HT-29 (cell line): ENCODE measurements at regions not wholly inside any gene's neighbourhood (a gene's known extent, or its start where the extent isn't known, plus 50 kb on each side); places are given as distances from the start of the nearest gene placed in this dataset.

Experiments
- DNase-seq: peaks from one replicate; pipeline ENCODE4 v3.0.0-alpha.2; 2015; ENCODE audit warnings: low spot score

GRCh38 chr3:177429771-177430170, 232.5 kb upstream of the TBL1XR1 start:
- DNase-seq = no peak

- DNase-seq = no peak
Observed at GRCh38 chr3:177430653-177431052, 233.4 kb upstream of the TBL1XR1 start.

DNA sequence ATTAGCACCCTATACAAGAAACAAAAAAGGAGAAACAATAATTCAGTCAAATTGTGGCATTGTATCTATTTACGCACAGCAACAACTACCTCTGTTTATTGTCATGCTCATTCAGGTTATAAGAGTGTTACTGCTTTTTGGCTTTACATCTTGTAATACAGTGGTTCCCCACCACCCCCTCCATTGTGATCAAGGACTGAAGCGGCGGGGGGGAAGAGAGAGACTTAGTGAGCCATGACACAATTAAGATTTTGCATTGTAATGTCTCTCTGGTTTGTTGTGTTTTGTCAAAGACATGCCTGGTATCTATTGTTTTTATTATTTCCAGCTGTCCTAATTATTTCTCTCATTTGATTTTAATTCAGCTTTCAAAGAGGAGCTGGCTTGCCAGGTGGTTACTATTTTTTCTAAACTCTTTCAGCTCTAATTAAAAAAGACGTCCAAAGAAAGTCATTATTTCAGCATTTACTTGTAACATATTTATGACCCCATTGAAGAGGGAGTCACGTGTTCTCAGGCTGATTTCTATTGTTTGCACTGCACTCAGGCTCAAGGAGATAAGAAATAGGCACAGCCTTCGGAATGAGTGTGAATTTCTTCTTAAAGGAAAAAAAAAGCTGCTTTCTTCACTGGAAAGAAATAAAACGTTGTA, 234.4 kb upstream of the TBL1XR1 start:
- peak; percentile 44 for DNase-seq

- no peak for DNase-seq
Observed at GRCh38 chr3:177435301-177435700, 238.0 kb upstream of the TBL1XR1 start.

- DNase-seq = no peak
Observed at GRCh38 chr3:177437513-177438337, 240.4 kb upstream of the TBL1XR1 start.

DNA sequence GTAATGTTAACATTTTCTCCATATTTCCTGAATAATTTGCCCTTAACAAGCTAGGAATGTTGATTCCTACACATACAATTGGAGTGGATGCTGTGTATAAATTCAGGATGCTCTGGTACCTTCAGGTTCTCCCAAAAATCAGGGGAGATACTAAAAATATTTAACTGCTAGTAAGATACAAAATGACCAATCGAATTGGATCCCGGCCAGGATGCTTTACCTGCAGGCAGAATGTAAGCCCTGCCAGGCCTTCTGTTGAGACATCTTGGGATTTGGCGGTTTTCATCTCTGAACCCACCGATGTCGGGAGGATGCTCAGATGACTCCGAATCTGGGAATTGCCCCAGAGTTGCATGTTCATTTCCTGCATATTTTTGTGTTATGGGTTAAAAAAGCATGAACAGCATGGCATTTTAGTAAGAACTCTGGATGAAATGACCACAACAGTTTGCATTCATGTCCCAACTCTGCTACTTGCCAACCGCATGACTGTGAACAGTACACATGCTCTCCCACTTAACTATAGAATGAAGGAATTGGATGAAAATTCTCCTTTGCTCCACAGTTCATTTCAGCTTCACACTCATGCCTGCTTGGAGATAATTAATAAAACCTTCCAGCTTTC, 241.4 kb upstream of the TBL1XR1 start:
- DNase-seq = no peak

- DNase-seq = no peak
Observed at GRCh38 chr3:177439694-177440269, 242.5 kb upstream of the TBL1XR1 start.

DNA sequence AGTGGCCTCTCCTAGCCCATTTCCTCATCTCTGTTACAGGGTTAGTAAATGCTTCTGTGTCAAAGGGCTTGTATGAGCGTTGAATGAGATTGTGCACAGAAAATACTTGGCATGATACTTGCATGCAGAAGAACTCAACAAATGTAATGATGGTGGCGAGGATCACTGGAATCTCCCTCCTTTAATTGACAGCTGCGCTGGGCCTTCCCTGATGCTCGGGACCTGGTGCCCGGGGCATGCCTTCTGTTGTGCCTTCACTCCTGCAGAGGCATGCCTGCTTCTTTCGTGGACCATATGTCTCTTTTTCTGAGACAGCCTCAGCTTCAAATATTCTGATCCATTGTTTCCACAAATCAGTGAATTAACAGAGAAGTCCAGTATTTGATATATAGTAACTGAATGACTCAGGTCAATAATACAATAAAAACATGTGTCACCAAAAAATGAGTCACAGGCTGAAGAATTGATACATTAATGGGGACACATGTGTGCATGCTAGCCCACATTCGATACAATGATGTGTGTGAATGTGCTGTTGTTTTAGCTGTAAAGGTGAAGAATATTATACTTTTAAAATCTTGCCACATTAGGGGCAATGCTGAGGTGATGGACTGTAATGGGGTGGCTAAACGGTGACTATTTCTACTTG, 243.3 kb upstream of the TBL1XR1 start:
- DNase-seq = no peak

GRCh38 chr3:177441276-177441812, 244.1 kb upstream of the TBL1XR1 start:
- no peak for DNase-seq

GRCh38 chr3:177441813-177442646, 244.7 kb upstream of the TBL1XR1 start:
- DNase-seq = no peak

DNA sequence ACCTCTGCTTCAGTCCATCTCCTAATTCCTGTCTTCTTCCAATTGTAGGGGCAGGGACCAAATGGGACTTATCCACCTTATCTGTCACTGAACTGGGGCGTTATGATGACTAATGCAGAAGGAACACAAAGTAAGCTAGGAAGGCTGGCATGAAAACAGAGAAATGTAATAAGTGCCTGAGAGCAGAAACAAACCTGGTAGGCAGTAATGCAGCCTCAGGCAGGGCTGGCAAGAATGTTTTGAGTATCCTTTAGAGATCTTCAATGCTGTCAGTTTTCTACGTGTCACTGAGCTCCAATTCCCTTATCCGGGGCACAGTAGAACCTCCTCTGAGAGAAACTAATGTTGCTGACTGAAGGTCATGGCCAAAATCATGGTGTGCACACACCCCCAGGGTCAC, 246.2 kb upstream of the TBL1XR1 start:
- peak; percentile 70 for DNase-seq

DNA sequence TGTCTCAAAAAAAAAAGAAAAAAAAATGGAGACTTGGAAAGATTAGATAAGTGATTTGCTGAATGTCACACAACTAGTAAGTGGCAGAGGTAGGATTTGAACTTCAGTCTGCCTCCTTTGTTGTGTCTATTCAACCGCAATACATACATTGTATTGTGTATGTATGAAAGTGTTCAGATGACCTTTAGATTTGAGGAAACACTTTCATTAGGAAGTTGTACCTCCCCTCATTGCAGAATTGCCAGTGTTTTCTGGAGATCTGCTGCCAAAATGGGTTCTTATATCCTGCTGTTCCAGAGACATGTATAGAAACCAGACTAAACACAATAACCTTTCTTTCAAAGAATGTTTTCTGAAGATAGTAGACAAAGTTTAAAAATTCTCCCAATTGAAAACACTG, 247.4 kb upstream of the TBL1XR1 start:
- no peak for DNase-seq

- DNase-seq = peak; percentile 28
Observed at GRCh38 chr3:177445549-177445948, 248.3 kb upstream of the TBL1XR1 start.

DNA sequence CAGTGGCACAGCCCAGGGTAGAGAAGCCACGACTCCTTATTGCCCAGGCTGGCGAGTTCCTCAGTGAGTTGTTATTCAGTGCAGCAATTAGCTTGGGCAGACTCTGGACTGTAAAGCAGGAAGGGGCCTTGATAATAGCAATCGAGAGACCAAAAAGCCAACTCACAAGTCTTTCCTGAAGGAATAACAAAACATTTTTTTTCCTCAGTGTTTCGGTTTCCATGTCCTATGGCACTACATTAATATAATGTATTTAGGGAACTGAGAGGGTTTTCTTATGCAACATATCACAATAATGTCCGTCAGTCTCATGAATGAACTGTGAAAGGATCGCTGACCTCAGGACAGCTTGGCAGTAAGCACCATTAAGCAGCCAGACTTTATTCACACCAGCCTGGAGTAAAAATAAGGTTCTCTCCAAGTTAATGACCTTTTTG, 248.9 kb upstream of the TBL1XR1 start:
- DNase-seq = no peak

GRCh38 chr3:177447938-177448337, 250.7 kb upstream of the TBL1XR1 start:
- peak; percentile 94 for DNase-seq

GRCh38 chr3:177448987-177449359, 251.7 kb upstream of the TBL1XR1 start:
- no peak for DNase-seq

- peak; percentile 84 for DNase-seq
Observed at GRCh38 chr3:177449360-177450006, 252.2 kb upstream of the TBL1XR1 start.

- no peak for DNase-seq
Observed at GRCh38 chr3:177451301-177451750, 254.0 kb upstream of the TBL1XR1 start.

GRCh38 chr3:177451864-177452830, 254.9 kb upstream of the TBL1XR1 start:
- DNase-seq = peak; percentile 18
